Eye (tissue), 1 donor: ENCODE measurements at regions not wholly inside any gene's neighbourhood (a gene's known extent, or its start where the extent isn't known, plus 50 kb on each side); places are given as distances from the start of the nearest gene placed in this dataset.

ENCODE experiments used
- DNase-seq: peaks from one replicate; pipeline ENCODE4 v3.0.0-alpha.2; 2015

DNA sequence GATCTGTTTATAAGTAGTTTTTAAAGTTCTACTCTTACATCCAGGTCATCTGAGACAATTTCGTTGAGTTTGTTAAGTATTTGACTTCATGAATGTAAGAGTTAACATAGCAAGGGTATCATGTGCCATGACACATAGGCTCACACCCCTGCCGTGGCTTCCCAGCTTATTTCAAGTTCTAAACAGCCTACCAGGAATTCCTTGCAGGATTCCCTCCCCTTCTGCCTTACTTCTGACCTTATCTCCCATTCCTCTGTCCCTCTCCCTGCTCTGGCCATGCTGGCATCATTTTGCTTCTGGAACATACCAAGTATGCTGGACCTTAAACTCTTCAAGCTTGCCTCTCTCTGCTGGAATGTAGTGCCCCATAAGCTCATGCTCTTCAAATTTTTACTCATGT, 369.9 kb upstream of the PCDH7 start:
- no peak for DNase-seq

DNA sequence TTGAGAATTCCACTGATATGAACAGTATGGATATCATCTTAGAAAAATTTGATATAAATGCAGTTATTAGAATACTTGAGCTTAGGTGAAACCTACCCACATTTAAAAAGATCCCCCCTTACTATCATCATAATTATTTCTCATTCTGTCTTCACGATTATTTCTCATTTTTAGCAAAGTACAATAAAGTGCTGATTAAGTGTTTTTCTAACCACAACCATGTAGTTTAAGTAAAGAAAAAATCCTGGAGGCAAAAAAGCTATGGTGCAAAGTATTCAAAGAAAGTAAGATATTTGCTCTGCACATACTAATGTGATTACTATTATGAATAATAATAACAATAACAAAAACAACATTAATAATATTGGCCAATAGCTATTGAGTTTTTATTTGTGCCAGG, 365.6 kb upstream of the PCDH7 start:
- no peak for DNase-seq

GRCh38 chr4:30362436-30362835, 357.7 kb upstream of the PCDH7 start:
- DNase-seq: no peak

GRCh38 chr4:30370105-30370504, 350.1 kb upstream of the PCDH7 start:
- no peak for DNase-seq

GRCh38 chr4:30380404-30380998, 339.7 kb upstream of the PCDH7 start:
- DNase-seq: peak; percentile 29

GRCh38 chr4:30385650-30386049, 334.5 kb upstream of the PCDH7 start:
- DNase-seq: no peak

DNA sequence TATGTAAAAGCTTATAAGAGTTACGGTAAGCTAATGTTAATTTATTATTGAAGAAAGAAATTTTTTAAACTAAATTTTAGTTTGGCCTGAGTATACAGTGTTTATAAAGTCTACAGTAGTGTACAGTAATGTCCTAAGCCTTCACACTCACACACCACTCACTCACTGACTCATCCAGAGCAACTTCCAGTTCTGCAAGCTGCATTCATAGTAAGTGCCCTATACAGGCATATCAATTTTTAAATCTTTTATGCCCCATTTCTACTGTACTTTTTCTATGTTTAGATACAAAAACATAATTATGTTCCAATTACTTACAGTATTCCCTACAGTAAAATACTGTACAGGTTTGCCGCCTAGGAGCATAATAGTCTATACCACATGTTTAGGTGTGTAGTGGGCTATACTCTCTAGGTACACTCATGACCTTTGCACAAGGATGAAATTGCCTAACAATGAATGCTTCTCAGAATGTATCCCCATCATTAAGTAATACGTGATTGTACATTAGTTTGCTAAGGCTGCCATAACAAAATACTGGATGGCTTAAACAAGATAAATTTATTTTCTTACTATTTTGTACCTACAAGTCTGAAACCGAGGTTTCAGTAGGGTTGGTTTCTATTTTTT, 333.8 kb upstream of the PCDH7 start:
- no peak for DNase-seq

GRCh38 chr4:30395902-30396301, 324.3 kb upstream of the PCDH7 start:
- no peak for DNase-seq

DNA sequence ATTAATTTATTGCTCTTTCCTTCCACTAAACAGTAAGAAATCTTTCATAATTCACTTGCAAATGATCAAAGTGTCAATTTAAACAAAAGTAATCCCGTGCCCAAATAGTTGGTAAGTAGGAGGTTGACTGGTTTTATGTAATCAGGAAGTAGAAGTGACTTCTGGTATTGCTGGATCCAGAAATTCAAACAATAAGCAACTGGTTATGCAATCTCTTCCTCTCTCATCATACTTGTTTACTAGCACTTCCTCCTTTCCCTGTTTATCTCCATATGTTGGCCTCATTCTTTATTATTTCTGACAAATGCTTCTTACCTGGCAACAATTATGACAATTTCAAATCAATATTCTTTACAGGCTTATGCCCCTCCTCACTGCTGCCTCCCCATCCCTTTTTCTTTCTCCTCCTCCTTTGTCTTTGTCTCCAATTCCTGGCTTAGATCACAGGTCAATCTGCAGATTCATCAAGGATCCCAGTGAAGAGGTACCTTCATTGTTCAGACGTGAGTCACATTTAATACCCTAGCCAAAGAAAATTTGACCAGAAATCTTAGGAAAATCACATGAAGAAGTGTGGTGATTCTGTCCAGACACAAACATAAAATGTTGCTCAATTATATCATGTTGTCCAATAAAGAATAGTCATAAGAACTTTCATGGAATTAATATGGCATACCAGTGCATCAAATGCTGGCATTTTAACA, 323.2 kb upstream of the PCDH7 start:
- no peak for DNase-seq

- no peak for DNase-seq
Observed at GRCh38 chr4:30399476-30399875, 320.7 kb upstream of the PCDH7 start.

DNA sequence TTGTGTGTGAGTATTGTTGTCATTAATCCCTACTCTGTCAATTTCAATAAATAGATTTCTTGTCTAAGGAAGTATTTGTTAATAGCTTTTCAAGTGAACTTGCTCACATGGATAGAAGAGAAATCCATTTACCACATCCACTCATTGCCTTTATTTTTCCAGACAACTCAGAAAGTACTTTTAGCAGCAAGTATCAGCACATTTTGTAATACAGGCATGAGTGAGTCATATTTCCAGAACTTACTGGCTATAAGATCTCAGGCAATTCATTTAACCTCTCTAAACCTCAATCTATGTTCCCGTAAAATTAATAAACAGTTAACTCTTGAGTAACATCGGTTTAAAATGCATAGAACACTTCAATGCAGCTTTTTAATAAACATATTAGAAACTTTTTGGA, 317.9 kb upstream of the PCDH7 start:
- no peak for DNase-seq

DNA sequence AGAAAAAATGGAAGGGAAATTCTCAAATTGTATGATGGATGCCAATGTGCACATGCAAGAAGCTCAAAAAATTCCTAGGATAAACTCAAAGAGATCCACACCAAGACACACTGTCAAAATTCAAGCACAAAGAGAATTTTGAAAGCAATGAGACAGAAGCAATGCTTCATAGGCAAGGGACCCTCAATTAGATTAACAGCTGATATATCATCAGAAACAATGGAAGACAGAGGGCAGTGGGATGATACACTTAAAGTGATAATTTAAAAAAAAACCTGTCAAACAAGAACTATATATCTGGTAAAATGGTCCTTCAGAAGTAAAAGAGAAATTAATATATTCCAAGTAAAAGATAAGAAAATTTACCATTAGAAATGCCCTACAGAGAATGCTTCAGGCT, 306.3 kb upstream of the PCDH7 start:
- no peak for DNase-seq

GRCh38 chr4:30416547-30416946, 303.6 kb upstream of the PCDH7 start:
- DNase-seq: no peak

DNA sequence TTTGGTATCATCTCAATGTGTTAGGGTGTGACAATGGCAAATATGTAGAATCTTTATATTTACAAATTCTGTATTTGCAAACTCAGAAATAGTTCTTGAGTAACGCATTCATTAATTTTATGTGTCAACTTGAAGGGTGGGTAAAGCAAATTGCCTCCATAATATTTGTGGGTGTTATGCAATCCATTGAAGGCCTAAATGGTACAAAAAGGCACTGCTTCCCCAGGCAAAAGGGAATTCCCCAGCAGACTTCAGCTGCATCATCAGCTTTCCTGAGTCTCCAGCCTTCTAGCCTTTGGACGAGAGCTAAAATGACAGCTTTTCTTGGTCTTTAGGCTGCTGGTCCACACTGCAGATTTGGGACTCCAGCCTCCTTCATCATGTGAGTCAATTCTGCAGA, 292.2 kb upstream of the PCDH7 start:
- no peak for DNase-seq

DNA sequence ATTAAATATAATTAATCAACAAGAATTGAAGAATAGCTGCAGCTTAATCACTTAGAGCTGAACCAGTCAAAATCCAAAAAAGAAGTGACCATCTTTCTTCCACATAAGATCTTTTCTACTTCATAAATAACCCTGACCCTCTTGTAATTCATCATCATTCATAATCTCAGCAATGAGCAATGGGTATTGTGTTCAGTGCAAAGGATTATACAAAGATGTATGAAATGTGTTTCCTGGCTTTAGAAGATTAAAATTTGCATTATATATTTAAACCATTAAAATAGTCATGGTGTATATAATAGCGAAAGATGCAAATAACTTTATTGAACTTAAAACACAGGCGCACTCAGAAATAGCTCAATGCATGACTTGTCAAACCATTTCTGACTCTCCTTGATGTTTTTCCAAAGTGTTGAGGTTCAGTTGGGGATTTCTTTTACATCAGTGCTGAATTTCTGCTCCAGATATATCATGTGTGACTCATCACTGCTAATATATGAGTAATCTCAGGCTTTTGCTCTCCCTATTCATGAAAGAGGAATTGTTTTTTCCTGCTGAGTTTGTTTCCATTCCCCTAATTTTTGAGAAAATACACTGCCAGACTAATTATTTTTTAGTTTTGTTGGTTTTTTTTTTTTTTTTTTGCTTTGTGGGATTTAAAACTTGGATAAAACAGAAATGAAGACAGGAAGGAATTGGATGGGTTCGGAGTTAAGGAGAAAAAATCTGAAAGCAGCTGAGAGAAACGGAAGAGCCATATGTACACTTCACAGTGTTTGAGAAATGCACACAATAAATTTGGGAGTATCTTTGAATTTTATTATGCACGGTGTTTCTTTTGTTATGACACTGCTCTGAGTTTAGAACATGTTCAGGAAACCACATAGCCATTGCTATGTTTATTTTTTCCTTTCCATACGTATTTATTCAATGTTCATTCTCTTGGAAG, 290.1 kb upstream of the PCDH7 start:
- DNase-seq: no peak

DNA sequence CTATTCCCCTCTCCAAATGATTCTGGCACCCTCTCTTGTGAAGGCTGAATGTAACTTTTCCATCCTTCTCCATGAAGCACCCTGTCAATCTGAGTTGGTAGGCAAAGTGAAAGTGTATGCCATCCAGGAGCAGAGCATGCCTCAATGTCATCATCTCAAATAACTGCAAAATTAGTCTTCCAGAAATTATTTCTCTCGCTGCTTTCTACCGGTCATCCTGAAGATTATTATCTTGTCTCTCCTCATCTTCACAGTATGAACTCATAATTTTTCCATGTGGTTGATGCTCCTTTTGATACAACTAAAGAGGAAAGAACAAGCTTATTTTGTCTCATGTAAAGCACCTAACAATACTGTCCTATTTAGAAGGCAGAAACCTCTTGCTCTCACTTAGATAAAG, 285.5 kb upstream of the PCDH7 start:
- no peak for DNase-seq

DNA sequence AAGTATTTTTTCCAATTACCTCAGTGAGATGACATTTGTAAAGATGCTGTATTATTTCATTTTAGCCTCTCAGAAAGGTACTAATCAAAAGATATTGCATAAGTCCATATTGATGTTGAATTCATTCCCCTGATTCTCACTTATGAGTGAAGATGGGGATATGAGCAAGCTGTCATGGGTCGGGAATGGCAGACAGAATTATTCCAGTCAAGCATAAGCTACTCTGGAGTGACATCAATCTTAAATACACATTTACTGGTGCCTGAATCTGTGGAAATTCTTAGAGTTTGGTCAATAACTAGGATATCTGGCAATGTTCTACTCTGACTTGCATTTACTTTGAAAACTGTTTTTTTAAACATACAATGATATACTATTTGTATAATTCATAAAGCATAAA, 283.8 kb upstream of the PCDH7 start:
- DNase-seq: peak; percentile 32

DNA sequence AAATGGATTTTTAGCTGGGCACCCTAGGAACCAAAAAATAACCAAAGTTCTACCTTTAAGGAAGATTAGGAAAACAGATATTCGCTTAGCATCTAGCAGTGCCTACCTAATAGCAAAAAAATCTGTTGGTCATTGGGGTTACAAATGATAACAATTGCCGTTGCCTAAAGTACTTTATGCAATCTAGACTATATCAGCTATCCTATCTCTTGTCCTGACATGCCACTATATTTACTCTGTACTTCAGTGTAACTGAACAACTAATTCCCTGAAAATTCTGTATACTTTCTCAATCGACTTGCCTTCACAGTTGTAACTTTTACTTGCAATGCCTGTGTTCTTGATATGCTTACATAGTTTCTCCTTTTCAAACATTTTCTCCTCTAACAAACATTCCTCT, 282.9 kb upstream of the PCDH7 start:
- no peak for DNase-seq

DNA sequence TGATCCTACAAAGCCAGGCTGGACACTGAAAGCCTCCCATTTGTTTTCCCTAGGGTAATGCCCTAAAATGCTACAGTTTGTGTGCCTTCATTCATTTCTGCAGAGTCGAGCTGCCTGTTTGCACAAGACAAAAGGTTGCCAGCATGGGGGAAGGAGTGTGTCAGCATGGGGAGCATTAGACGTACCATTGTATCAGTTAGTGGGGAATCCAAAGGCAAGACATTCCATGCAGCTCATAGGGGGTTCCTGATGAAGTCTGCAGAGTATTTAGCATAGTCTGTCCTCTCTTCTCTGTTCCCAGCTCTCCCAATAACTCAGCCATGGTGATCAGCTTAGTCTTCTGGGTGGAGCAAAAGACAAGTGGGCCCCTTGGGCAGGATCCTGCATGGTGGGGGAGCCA, 276.9 kb upstream of the PCDH7 start:
- DNase-seq: no peak

DNA sequence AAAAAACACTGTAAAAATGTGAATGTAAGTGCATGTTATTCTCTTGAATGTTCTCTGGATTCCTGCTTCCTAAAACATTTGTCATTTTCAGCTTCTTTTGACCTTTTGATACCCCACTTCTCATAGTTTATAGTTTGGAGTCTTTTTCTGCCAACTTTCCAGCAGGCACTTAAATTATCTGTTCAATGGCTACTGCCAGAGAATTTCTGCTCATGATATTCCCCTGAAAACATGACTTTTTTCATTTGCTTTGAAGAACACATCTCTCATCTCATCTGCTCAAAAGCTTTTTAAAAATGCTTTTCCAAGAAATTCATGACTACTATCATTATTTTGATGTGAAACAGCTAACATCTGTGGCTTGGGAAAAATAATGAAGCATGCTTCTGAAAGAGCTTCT, 269.7 kb upstream of the PCDH7 start:
- DNase-seq: no peak

DNA sequence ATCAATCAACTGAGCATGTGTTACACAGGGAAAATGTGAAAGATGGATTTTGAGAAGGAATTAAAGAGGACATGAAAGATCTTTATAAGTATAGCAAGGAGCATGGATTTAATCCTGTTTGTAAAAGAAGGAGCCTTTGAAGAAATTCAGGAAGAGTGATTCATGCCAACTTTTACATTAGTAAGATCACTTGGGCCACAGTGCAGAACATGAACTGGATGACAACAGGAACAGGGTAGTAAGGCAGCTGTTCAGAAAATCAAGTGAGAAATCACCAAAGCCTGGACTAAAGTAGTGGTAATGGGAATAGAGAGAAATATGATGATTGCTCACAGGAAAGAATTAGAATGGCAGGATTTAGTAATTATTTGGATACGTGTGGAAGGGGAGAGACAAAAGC, 265.7 kb upstream of the PCDH7 start:
- peak; percentile 40 for DNase-seq

DNA sequence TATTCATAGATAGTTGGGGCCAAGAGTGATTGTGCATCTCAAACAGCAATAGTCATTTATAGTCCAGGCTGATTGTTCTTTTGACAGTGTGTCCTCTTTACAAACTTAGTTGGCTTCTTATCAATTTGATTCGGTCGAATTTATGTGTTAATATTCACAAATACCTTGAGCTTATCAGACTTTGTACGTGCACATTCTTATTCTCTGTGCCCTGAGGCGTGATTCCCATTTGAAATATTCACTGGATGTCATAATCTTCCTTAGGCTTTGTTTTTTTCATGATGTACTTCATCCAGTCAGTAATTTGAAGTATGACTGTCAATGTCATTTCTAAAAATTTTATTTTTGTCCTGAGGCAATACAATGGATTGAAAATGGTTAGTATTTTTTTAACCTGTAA, 263.5 kb upstream of the PCDH7 start:
- DNase-seq: no peak

DNA sequence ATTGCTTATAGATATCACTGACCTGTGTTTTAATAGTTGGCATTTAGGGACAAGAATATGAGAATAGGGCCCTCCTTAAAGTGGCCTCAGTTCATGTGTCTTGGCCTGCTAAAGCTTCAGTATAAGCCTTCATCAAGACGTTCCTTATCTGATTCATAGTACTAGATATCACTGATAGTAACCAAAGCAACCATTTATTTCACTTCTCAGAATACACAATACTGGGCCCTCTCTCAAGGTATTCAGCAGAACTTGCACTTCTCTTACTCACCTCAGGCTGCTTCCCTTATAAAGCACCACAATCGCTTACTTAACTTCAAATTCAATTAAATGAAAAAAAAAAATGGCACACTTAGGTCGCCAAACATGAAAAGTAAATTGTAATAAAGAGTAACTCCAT, 259.4 kb upstream of the PCDH7 start:
- no peak for DNase-seq

DNA sequence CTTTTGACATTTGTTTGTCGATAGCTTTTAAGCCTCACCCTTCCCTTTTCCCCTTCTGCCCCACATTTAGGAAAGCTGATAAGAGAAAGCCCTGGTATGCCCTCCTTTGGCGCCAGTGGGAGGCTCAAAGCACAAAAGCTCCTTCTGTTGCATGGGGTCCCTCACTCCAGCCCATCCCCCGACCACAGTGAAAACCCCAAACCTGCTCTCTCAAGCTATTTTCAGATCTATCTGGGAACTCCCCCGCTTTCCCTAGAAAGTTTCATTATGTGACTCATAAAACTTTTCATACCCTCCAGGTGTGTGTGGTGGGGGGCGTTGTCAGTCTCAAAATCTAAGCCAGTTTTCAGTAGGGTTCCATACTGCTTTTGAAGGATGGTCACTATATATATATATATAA, 259.0 kb upstream of the PCDH7 start:
- DNase-seq: no peak
